ENCODE measurements at regions not wholly inside any gene's neighbourhood (a gene's known extent, or its start where the extent isn't known, plus 50 kb on each side); places are given as distances from the start of the nearest gene placed in this dataset.

GRCh38 chr12:58528271-58528670 is 392.0 kb downstream of the LRIG3 start:
- no peak for TF ChIP-seq MXI1 (IDR thresholded peaks at IDR 0.05; ENCODE audit: low read depth, low read length)
- no peak for TF ChIP-seq CTCF (IDR thresholded peaks at IDR 0.05)
- no peak for TF ChIP-seq TAF1 (IDR thresholded peaks at IDR 0.05; ENCODE audit: borderline replicate concordance, low read depth, low read length)
- TF ChIP-seq MAX (IDR thresholded peaks at IDR 0.05; ENCODE audit: low read depth): no peak
